ENCODE measurements at regions not wholly inside any gene's neighbourhood (a gene's known extent, or its start where the extent isn't known, plus 50 kb on each side); places are given as distances from the start of the nearest gene placed in this dataset.

DNA sequence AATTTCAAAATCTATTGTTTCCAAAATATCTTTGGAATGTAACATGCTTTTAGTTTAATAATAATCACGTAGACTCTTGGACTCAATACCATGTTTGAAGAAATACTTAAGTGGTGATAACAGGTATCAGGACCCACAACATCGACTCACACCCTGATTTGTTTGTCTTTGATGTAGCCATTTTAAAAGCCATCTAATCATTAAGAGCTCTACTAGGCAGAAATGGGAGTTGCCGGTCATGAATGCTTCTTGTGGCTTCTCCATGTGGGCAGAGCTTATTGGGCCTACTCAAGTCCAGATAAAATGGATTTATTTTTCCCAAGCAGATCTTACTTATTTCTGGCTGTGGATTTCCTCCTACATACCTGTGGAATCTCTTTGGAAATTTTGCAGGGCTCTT, 261.6 kb upstream of the NR2F2 start (continued):
- TF ChIP-seq, protein P1, sequence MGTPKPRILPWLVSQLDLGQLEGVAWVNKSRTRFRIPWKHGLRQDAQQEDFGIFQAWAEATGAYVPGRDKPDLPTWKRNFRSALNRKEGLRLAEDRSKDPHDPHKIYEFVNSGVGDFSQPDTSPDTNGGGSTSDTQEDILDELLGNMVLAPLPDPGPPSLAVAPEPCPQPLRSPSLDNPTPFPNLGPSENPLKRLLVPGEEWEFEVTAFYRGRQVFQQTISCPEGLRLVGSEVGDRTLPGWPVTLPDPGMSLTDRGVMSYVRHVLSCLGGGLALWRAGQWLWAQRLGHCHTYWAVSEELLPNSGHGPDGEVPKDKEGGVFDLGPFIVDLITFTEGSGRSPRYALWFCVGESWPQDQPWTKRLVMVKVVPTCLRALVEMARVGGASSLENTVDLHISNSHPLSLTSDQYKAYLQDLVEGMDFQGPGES (IDR thresholded peaks at IDR 0.05; ENCODE audit: low read depth, low read length) = no peak

DNA sequence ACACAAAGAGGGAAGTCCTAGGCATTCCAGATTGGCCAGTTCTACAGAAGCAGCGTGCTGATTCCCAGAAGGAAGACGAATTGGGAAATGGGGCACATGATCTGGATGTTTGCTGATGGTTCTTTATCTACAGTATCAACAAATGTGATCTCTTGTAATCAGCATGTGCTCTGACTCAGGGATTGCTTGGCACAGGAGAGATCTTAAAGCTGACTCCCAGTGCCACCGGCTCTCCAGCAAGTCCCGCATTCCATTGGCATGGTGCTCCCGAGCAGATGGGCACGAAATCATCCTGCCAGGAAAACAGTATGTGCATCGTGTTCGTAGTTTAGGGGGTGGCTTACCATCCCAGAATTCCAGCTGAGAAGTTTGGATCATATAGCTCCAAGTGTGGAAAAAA, 259.9 kb upstream of the NR2F2 start:
- H3K9me2 ChIP-seq = no peaks in the 10 kb centered on the region
- no peaks in the 10 kb centered on the region for H3K9me3 ChIP-seq
- no peaks in the 10 kb centered on the region for H4K20me1 ChIP-seq (ENCODE audit: insufficient read depth)
- no peak overlapping the region for H3K27ac ChIP-seq (ENCODE audit: low read depth in 2 of 2, low read length in 1 of 2)
- no peak overlapping the region for H2AFZ ChIP-seq (ENCODE audit: low read depth)
- no peak for DNase-seq
- H3F3A ChIP-seq (replicated peaks; ENCODE audit: insufficient read depth) = no peaks in the 10 kb centered on the region
- H3K9ac ChIP-seq = no peak overlapping the region
- no peaks in the 10 kb centered on the region for H3K27me3 ChIP-seq (ENCODE audit: insufficient read depth)
- H3K79me2 ChIP-seq (ENCODE audit: insufficient read depth) = no peaks in the 10 kb centered on the region
- H3K4me1 ChIP-seq (ENCODE audit: control insufficient read depth in 1 of 2, insufficient read depth in 2 of 2, low read depth in 1 of 2, low read length in 1 of 2) = no peaks in the 10 kb centered on the region
- H3K4me3 ChIP-seq (ENCODE audit: low read depth in 2 of 2, low read length in 1 of 2) = no peak overlapping the region
- H3K4me2 ChIP-seq = no peak overlapping the region
- 7% methylated on average over 6 of the region's 8 CpGs for WGBS (ENCODE audit: low lambda C conversion rate)
- no peak for TF ChIP-seq POLR2AphosphoS5 (IDR thresholded peaks at IDR 0.05; ENCODE audit: low read depth, low read length)
- no peak for TF ChIP-seq TCF12 (IDR thresholded peaks at IDR 0.05)
- no peak for TF ChIP-seq JUND (IDR thresholded peaks at IDR 0.05)
- TF ChIP-seq, protein P2, sequence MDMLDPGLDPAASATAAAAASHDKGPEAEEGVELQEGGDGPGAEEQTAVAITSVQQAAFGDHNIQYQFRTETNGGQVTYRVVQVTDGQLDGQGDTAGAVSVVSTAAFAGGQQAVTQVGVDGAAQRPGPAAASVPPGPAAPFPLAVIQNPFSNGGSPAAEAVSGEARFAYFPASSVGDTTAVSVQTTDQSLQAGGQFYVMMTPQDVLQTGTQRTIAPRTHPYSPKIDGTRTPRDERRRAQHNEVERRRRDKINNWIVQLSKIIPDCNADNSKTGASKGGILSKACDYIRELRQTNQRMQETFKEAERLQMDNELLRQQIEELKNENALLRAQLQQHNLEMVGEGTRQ (IDR thresholded peaks at IDR 0.05; ENCODE audit: borderline replicate concordance, low read depth, low read length) = no peak
- no peak for TF ChIP-seq MXI1 (IDR thresholded peaks at IDR 0.05; ENCODE audit: low read depth, low read length)
- TF ChIP-seq TEAD4 (IDR thresholded peaks at IDR 0.05; ENCODE audit: borderline replicate concordance, insufficient read depth) = no peak
- TF ChIP-seq CHD2 (IDR thresholded peaks at IDR 0.05; ENCODE audit: low read length, partially characterized antibody) = no peak
- TF ChIP-seq FOXJ3 (CRISPR knock-in tag; IDR thresholded peaks at IDR 0.05) = no peak
- no peak for TF ChIP-seq RCOR1 (IDR thresholded peaks at IDR 0.05; ENCODE audit: low read length)
- TF ChIP-seq, protein P3, sequence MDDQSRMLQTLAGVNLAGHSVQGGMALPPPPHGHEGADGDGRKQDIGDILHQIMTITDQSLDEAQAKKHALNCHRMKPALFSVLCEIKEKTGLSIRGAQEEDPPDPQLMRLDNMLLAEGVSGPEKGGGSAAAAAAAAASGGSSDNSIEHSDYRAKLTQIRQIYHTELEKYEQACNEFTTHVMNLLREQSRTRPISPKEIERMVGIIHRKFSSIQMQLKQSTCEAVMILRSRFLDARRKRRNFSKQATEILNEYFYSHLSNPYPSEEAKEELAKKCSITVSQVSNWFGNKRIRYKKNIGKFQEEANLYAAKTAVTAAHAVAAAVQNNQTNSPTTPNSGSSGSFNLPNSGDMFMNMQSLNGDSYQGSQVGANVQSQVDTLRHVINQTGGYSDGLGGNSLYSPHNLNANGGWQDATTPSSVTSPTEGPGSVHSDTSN (IDR thresholded peaks at IDR 0.05) = no peak
- TF ChIP-seq, protein P4, sequence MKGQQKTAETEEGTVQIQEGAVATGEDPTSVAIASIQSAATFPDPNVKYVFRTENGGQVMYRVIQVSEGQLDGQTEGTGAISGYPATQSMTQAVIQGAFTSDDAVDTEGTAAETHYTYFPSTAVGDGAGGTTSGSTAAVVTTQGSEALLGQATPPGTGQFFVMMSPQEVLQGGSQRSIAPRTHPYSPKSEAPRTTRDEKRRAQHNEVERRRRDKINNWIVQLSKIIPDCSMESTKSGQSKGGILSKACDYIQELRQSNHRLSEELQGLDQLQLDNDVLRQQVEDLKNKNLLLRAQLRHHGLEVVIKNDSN (IDR thresholded peaks at IDR 0.05; ENCODE audit: borderline replicate concordance, low read depth) = no peak
- TF ChIP-seq YY1 (IDR thresholded peaks at IDR 0.05; ENCODE audit: low read depth) = no peak
- TF ChIP-seq, protein P5, sequence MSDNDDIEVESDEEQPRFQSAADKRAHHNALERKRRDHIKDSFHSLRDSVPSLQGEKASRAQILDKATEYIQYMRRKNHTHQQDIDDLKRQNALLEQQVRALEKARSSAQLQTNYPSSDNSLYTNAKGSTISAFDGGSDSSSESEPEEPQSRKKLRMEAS (IDR thresholded peaks at IDR 0.05; ENCODE audit: low read depth) = no peak
- POLR2A ChIA-PET = no interaction called here
- CTCF ChIA-PET = no interaction called here
- no peaks in the 10 kb centered on the region for H3K36me3 ChIP-seq (replicated peaks in 1 of 2; ENCODE audit: control insufficient read depth in 1 of 2, insufficient read depth in 2 of 2, low read length in 1 of 2)
